Left hindlimb (tissue), 1 donor: ENCODE measurements at regions not wholly inside any gene's neighbourhood (a gene's known extent, or its start where the extent isn't known, plus 50 kb on each side); places are given as distances from the start of the nearest gene placed in this dataset.

Source experiments
- DNase-seq: peaks from one replicate; pipeline ENCODE4 v3.0.0-alpha.2; 2018

DNA sequence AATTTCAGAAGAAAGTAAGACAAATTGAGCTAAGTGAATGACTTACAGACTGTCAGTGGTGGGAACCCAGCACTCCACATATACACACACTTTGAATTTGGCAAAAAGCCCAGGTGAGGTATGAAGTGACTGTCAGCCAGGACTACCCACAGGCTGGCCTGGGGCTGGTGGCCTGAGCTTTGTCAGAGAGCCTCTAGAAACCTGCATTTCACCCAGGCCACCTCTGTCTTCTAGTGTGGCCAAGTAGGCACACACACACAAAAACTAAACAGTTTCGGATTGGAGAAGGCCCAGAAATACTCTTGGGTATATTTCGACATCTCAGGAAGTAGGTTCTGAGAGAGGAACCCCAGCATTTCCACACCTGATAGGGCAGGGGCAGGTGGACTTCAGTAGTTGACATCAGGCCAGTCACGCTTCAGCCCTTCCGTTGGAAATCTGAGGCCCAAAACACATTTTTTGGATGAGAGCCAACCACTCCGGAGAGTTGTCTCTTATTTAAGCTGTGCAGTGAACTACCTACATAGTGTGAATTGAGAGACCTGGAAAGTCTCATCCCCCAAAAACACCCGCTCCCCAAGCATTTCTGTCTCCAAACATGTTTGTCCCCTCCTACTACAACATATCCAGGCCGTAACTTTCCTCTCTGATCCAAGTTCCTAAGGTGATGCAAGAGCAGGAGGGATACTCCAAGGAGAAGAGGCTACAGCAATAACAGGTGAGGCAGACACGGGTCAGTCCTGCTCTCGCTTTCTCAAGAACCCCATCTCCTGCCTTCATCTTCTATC is 167.2 kb upstream of the PROX1 start:
- DNase-seq, result no peak

DNA sequence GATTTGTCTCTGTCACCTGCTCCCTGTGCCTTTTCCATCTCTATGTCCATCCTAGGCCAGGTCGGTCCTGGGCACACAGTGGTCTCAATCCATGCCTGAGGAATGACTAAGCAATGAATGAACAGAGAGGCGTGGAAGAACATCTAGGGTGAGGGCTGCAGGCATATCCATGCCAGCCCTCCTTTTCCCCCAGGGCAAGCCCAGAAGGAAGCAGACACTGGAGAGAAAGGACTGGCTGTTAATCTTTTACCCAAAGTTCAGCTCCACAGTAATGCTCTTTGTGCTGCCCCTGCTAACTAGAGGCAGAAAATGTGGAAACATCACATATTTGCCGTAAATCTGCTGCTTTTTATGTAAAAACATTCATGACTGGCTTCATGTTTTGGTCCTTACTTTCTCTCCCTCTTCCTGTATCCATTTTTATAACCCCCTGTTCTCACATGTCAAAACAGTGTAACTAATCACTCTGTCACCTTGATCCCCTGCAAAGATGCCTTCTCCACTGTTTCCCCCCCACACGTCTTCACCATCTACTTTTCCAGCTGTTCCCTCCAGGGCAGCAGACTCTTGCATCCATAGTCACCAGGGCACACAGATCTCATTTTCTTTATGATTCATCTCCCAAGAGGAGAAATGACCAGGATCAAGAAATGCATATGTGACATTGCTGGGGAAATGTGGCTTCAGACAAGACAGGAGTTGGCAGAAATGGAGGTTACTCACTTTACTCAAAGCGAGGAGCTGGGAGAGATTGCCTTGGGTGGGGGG is 166.4 kb upstream of the PROX1 start:
- DNase-seq, result no peak

DNA sequence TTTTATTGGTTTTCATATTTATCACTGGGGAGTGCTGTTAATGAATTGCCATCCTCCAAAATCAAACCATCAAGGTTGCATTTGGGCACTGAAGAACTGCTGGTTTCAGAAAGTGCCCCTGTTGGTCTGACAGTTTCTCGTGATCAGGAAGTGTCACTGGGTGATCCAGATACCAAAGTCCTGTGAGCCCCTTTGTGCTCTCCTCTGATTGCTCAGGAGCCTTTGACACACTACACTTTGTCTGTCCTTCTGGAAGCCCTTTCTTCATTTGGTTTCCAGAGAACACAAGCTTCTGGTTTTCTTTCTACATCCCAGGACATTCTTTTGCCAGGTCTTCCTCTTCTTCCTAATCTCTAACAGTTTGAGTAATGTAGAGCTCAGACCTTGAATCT is 165.8 kb upstream of the PROX1 start:
- DNase-seq, result no peak

DNA sequence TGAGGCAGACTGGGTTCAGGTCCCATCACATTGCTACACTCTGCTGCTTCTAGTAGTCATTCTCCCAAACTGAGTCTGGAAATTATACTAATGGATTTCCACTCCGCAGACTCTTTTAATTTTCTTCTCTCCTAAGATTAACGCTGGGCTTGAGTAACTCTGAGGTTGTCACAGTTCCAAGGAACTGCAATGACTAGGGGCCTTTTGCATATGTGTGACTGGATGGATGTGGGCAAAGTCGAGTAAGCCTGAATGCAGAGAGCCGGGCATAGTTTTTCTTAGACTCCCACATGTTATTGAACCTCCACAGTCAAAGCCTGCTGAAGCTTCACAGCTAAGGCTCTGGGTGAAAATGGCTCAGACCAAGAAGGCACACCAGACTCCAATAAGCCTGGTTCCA is 160.9 kb upstream of the PROX1 start:
- no peak for DNase-seq

- DNase-seq, result no peak
These were observed 158.9 kb upstream of the PROX1 start for GRCh38 chr1:213828867-213829266.

- DNase-seq, result no peak
These were observed 158.0 kb upstream of the PROX1 start for GRCh38 chr1:213829780-213830179.

- DNase-seq, result no peak
These were observed 157.4 kb upstream of the PROX1 start for GRCh38 chr1:213830371-213830770.

DNA sequence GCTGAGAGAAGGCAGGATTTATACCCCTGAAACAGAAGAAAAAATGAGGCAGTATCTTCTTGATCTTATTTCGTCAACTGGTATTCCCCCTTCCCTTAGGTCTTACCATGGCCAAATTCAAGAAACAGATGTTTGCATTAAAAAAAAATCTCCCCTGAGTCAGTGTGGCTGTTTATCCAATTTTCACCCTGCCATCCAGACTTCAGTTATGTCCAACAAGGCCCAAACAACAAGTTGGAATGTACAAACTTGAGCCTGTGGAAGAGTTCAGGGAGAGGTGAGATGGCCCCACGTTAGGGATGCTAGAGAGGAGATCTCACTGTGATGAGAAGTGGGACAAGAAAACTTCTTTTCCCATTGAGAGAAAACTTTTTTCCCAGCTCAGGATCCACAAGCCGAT is 147.2 kb upstream of the PROX1 start:
- DNase-seq, result no peak

DNA sequence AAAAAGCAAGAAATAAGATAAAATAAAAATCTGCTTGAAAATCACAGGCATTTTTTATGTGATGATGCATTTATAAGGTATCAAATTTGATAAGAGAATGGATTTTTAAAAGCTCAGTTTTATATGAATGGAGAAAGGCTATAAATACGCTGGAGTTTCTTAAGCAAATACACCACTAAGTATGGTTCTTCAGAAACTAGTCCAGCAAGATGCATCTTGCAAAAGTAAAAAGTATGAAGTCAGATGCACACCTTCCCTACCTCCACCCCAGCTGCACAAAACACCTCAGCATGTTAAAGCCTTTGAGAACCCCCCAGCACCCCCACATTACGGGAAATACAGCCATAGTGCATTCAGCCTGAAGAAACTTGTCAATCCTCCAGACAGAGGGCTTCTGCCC is 143.1 kb upstream of the PROX1 start:
- DNase-seq, result no peak

- DNase-seq, result no peak
These were observed 135.7 kb upstream of the PROX1 start for GRCh38 chr1:213852107-213852506.

GRCh38 chr1:213858581-213858980 is 129.2 kb upstream of the PROX1 start:
- DNase-seq, result no peak

DNA sequence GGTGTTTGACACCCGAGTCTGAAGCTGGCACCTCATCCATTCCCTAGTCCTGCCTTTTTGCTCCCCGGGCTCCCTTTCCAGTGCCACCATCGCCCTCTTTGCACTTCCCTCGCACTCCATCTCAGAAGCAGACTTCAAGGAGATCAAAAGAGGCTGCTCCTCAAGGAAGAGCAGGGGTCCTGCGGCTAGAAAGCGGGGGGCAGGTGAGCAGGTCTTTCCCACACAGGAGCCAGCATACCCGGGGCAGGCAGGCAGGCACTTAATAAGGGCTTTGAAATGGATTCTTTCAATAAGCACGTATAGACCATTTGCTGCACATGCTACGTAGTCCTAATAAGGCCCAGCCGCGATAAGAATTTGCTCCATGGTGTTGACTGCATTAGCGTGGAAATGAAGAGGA is 125.9 kb upstream of the PROX1 start:
- DNase-seq, result no peak

- no peak for DNase-seq
These were observed 123.7 kb upstream of the PROX1 start for GRCh38 chr1:213864091-213864490.

GRCh38 chr1:213868482-213868881 is 119.3 kb upstream of the PROX1 start:
- DNase-seq, result no peak

DNA sequence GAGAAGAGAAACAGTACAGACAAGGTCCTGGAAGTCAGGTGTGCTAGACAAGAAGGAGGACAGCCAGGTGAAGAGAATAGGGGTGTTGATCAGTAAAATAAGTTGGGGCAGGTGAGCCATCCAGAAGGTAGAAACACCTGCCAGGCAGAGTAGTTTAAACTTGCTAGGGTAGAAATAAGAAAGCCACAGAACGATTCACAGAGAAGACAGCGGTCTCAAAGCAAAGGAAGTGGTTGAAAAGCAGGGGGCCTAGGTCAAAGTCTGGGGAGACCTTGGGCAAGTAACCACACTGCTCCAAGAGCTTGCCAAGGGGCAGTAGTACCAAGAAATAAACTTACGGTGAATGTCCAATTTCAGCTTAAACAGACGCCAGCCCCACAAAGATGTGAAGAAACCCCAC is 116.6 kb upstream of the PROX1 start:
- DNase-seq, result no peak

- no peak for DNase-seq
These were observed 113.0 kb upstream of the PROX1 start for GRCh38 chr1:213874789-213875188.

DNA sequence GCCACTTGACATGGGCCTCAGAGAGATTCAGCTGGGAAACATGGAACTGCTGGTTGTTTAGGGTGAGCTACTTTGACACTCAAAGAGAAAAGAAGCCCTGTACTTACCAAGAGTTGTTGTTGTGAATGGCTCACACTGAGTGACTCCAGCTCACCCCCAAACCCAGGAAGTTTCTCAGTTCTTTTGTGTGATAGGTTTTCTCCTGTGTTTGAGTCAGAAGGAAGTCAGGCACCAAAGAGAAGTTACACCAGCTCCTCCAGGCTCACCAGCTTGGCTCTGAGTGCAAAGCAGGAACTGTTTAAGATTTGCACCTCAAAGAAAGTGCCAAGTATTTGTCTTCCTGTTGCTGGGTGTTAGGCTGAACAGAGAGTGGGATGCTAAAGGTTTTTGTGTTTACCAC is 111.2 kb upstream of the PROX1 start:
- DNase-seq, result no peak

- no peak for DNase-seq
These were observed 104.2 kb upstream of the PROX1 start for GRCh38 chr1:213883618-213884017.

GRCh38 chr1:213884402-213884801 is 103.4 kb upstream of the PROX1 start:
- DNase-seq, result no peak

DNA sequence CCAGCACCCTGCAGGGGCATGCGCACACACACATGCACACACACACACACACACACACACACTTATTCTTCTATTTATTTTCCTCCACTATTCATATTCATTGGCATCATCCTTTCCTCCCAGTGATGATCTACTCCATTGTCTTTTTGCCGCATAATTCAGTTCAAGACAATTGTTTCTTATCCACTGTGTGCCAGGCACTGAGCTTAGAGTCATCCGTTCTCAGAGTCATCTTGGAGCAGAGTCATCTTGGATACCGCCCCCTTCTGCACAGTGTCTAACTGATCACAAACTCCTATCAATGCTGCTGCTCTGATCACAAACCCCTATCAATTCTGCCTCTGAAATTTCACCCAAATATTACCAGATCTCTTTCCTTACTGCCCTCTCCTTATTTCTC is 102.8 kb upstream of the PROX1 start:
- DNase-seq, result no peak

- no peak for DNase-seq
These were observed 99.9 kb upstream of the PROX1 start for GRCh38 chr1:213887842-213888241.

- DNase-seq, result no peak
These were observed 95.5 kb upstream of the PROX1 start for GRCh38 chr1:213891989-213892902.

- no peak for DNase-seq
These were observed 89.1 kb upstream of the PROX1 start for GRCh38 chr1:213898684-213899083.
